ENCODE measurements at regions not wholly inside any gene's neighbourhood (a gene's known extent, or its start where the extent isn't known, plus 50 kb on each side); places are given as distances from the start of the nearest gene placed in this dataset.
"Not testable (repeated sequence)": the region's sequence is repeated elsewhere in the genome, so short reads cannot be mapped to it uniquely, and the experiment has no call there.

- TF ChIP-seq POLR2A, POLR2AphosphoS5 (IDR thresholded peaks at IDR 0.05): not testable (repeated sequence)
Measured at GRCh38 chr3:181925841-181926240, 214.1 kb downstream of the SOX2 start.

Measured in suprapubic skin (tissue), 4 donors.